DOHH2 (cell line): ENCODE measurements at regions not wholly inside any gene's neighbourhood (a gene's known extent, or its start where the extent isn't known, plus 50 kb on each side); places are given as distances from the start of the nearest gene placed in this dataset.

Source experiments
- H3F3A ChIP-seq: fragments of 200-600 bp; sonication (generic), shearing (Covaris generic); 2 replicates; pipeline ENCODE4 v1.6.0; 2016; ENCODE audit warnings: antibody characterized with exemption, mild to moderate bottlenecking; ENCODE audit not compliant: control insufficient read depth, insufficient read depth
- H3K27ac ChIP-seq: fragments of 200-600 bp; sonication (generic); 2 replicates; pipeline ENCODE4 v1.5.1; 2014; ENCODE audit warnings: low read depth, mild to moderate bottlenecking, low read length, moderate library complexity
- H3K27me3 ChIP-seq: fragments of 200-600 bp; sonication (generic); 2 replicates; pipeline ENCODE4 v1.6.1; 2014; ENCODE audit warnings: mild to moderate bottlenecking, low read length, mixed read lengths; ENCODE audit not compliant: control insufficient read depth
- H3K36me3 ChIP-seq: fragments of 200-600 bp; sonication (generic); 2 replicates; pipeline ENCODE4 v1.6.1; 2014; ENCODE audit warnings: mild to moderate bottlenecking, low read length, moderate library complexity, mixed read lengths; ENCODE audit not compliant: control insufficient read depth
- H3K4me1 ChIP-seq: fragments of 200-600 bp; sonication (generic); 2 replicates; pipeline ENCODE4 v1.6.1; 2014; ENCODE audit warnings: mild to moderate bottlenecking, low read length, mixed read lengths; ENCODE audit not compliant: control insufficient read depth
- H3K4me2 ChIP-seq: fragments of 200-600 bp; sonication (generic); 2 replicates; pipeline ENCODE4 v1.6.0; 2014; ENCODE audit warnings: mild to moderate bottlenecking, low read length, moderate library complexity
- H3K4me3 ChIP-seq: fragments of 200-600 bp; sonication (generic); 2 replicates; pipeline ENCODE4 v1.5.1; 2014; ENCODE audit warnings: mild to moderate bottlenecking, low read length, mixed read lengths
- H3K79me2 ChIP-seq: fragments of 200-600 bp; sonication (generic); 2 replicates; pipeline ENCODE4 v1.6.1; 2014; ENCODE audit warnings: mild to moderate bottlenecking, low read length, mixed read lengths; ENCODE audit not compliant: control insufficient read depth
- H3K9me2 ChIP-seq: fragments of 200-600 bp; sonication (generic); replicated peaks from 2 replicates; pipeline ENCODE4 v1.6.1; 2014; ENCODE audit warnings: mild to moderate bottlenecking, low read length, mixed read lengths; ENCODE audit not compliant: control insufficient read depth
- H3K9me3 ChIP-seq: fragments of 200-600 bp; sonication (generic); 2 replicates; pipeline ENCODE4 v1.6.1; 2014; ENCODE audit warnings: antibody characterized with exemption, low read length, mixed read lengths; ENCODE audit not compliant: control insufficient read depth, insufficient read depth
- H4K20me1 ChIP-seq: fragments of 200-600 bp; sonication (generic); 2 replicates; pipeline ENCODE4 v1.6.0; 2014; ENCODE audit warnings: low read depth, mild to moderate bottlenecking, antibody characterized with exemption, low read length, moderate library complexity; ENCODE audit not compliant: control insufficient read depth, insufficient read depth
- CTCF ChIP-seq: fragments of 200-600 bp; sonication (generic); IDR thresholded peaks from one replicate; pipeline ENCODE4 v1.5.1; 2014; ENCODE audit warnings: antibody characterized with exemption, mild to moderate bottlenecking, low read depth, low read length; ENCODE audit not compliant: poor library complexity, severe bottlenecking
- EZH2phosphoT487 ChIP-seq: fragments of 200-600 bp; sonication (generic); IDR thresholded peaks from 2 replicates; pipeline ENCODE4 v1.6.1; 2017; ENCODE audit warnings: borderline replicate concordance, mild to moderate bottlenecking, antibody characterized with exemption, low read length, moderate library complexity, mixed read lengths

GRCh38 chr3:72233571-72233970 is 448.6 kb upstream of the PROK2 start:
- peaks cover 8% of the 10 kb centered on the region for H3K4me1 ChIP-seq
- TF ChIP-seq EZH2phosphoT487 (no peak), CTCF (no peak)

GRCh38 chr3:72232777-72233176 is 447.8 kb upstream of the PROK2 start:
- no peaks in the 10 kb centered on the region for H3F3A ChIP-seq
- H3K79me2 ChIP-seq, result no peaks in the 10 kb centered on the region
- no peaks in the 10 kb centered on the region for H3K9me3 ChIP-seq
- no peak overlapping the region for H3K4me3 ChIP-seq
- no peaks in the 10 kb centered on the region for H4K20me1 ChIP-seq
- H3K4me2 ChIP-seq, result no peak overlapping the region
- H3K27ac ChIP-seq, result no peak overlapping the region
- peaks cover 8% of the 10 kb centered on the region for H3K4me1 ChIP-seq
- TF ChIP-seq CTCF (peak; percentile 37), EZH2phosphoT487 (no peak)
- H3K36me3 ChIP-seq, result no peaks in the 10 kb centered on the region
- H3K9me2 ChIP-seq, result no peaks in the 10 kb centered on the region
- H3K27me3 ChIP-seq, result peaks cover 4% of the 10 kb centered on the region; the same call in 1 of the 2 replicates

More at GRCh38 chr3:72233571-72233970, 448.6 kb upstream of the PROK2 start:
- no peaks in the 10 kb centered on the region for H3K36me3 ChIP-seq
- H3K4me3 ChIP-seq, result no peak overlapping the region
- H3K79me2 ChIP-seq, result no peaks in the 10 kb centered on the region
- H3K27ac ChIP-seq, result no peak overlapping the region
- H3K4me2 ChIP-seq, result no peak overlapping the region
- no peaks in the 10 kb centered on the region for H3K9me3 ChIP-seq
- peaks cover 4% of the 10 kb centered on the region; the same call in 1 of the 2 replicates for H3K27me3 ChIP-seq
- H3K9me2 ChIP-seq, result no peaks in the 10 kb centered on the region
- no peaks in the 10 kb centered on the region for H4K20me1 ChIP-seq
- no peaks in the 10 kb centered on the region for H3F3A ChIP-seq

- Histone ChIP-seq H3K9me2 (no peaks in the 10 kb centered on the region), H4K20me1 (no peaks in the 10 kb centered on the region), H3K27ac (no peak overlapping the region), H3F3A (no peaks in the 10 kb centered on the region), H3K4me1 (peaks cover 8% of the 10 kb centered on the region), H3K27me3 (peaks cover 4% of the 10 kb centered on the region; the same call in 1 of the 2 replicates), H3K36me3 (no peaks in the 10 kb centered on the region), H3K79me2 (no peaks in the 10 kb centered on the region), H3K9me3 (no peaks in the 10 kb centered on the region), H3K4me2 (no peak overlapping the region), H3K4me3 (no peak overlapping the region)
- TF ChIP-seq CTCF (no peak), EZH2phosphoT487 (no peak)
These were observed 447.4 kb upstream of the PROK2 start for GRCh38 chr3:72232331-72232730.
